IPS DF 6.9 (cell line): ENCODE measurements at regions not wholly inside any gene's neighbourhood (a gene's known extent, or its start where the extent isn't known, plus 50 kb on each side); places are given as distances from the start of the nearest gene placed in this dataset.

Experiments
- DNase-seq: peaks from one replicate; pipeline ENCODE4 v3.0.0-alpha.2; 2013; ENCODE audit warnings: low read depth, low spot score
- H3K27ac ChIP-seq: one replicate; pipeline ENCODE4 v1.5.1; 2013; ENCODE audit warnings: low read length, control low read depth
- H3K27me3 ChIP-seq: 2 replicates; pipeline ENCODE4 v1.6.1; 2013; ENCODE audit warnings: mild to moderate bottlenecking, low read length; ENCODE audit not compliant: control insufficient read depth, insufficient read depth
- H3K36me3 ChIP-seq: 2 replicates; pipeline ENCODE4 v1.6.1; 2013; ENCODE audit warnings: low read length; ENCODE audit not compliant: control insufficient read depth, insufficient read depth
- H3K4me1 ChIP-seq: 2 replicates; pipeline ENCODE4 v1.6.1; 2013; ENCODE audit warnings: low read length; ENCODE audit not compliant: control insufficient read depth, insufficient read depth
- H3K4me3 ChIP-seq: 2 replicates; pipeline ENCODE4 v1.5.1; 2013; ENCODE audit warnings: mild to moderate bottlenecking, low read length
- H3K9me3 ChIP-seq: 2 replicates; pipeline ENCODE4 v1.6.1; 2013; ENCODE audit warnings: low read length, inconsistent platforms; ENCODE audit not compliant: control insufficient read depth, insufficient read depth
- WGBS: extraction: QIAGEN DNeasy Blood & Tissue Kit; methylation state at CpG from one replicate; pipeline ENCODE4 v1.1.7; 2013; ENCODE audit warnings: mixed read lengths, missing lambda C conversion rate; ENCODE audit not compliant: insufficient read length, insufficient coverage; 5-methylcytosine and 5-hydroxymethylcytosine counted together

GRCh38 chr2:175476374-175476773 lies 294.9 kb upstream of the ATP5MC3 start:
- no peak for DNase-seq
- no peaks in the 10 kb centered on the region for H3K9me3 ChIP-seq
- no peaks in the 10 kb centered on the region for H3K27me3 ChIP-seq
- H3K4me3 ChIP-seq, result no peak overlapping the region
- WGBS, result no CpG with 5 or more reads among the region's 1 CpG
- H3K27ac ChIP-seq, result no peak overlapping the region
- no peaks in the 10 kb centered on the region for H3K36me3 ChIP-seq
- H3K4me1 ChIP-seq, result no peaks in the 10 kb centered on the region; the same call in 1 of the 2 replicates

GRCh38 chr2:175475130-175475529 lies 293.6 kb upstream of the ATP5MC3 start:
- Histone ChIP-seq H3K36me3 (no peaks in the 10 kb centered on the region), H3K4me1 (no peaks in the 10 kb centered on the region), H3K9me3 (no peaks in the 10 kb centered on the region), H3K4me3 (no peak overlapping the region), H3K27me3 (no peaks in the 10 kb centered on the region), H3K27ac (no peak overlapping the region)
- no peak for DNase-seq
- WGBS, result no CpG with 5 or more reads among the region's 6 CpGs

DNA sequence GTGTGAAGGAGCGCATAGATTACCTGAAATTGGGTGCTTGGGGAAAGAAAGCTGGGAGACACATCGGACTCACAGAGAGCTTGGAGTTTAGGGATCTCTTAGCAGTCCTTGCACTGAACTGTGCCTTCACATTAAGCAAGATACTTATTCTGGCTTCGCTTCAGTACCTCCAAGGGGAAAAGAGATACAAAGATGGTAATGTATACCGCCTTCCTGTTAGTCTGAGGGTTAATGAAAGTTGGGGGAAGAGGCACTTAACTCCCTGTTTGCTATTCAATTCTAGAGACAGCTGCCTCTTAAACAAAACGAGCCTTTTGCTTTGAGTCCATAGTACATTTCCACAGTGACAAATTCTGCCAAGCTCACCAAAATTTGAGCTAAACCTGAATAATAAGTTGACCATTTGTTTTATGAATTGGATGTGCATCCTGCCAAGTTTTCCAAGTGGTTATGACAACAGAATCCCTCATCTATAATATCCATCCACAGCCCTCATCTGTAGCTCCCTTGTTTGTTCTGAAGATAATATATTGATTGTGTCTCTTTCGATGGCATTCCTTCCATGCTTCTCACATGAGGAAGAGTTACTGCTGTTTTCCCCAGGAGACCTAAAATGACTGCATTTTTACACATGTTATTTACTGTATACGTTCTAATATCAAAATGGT lies 287.1 kb upstream of the ATP5MC3 start:
- DNase-seq, result no peak
- no CpG with 5 or more reads among the region's 7 CpGs for WGBS
- Histone ChIP-seq H3K4me1 (no peaks in the 10 kb centered on the region; the same call in 1 of the 2 replicates), H3K9me3 (no peaks in the 10 kb centered on the region), H3K27ac (no peak overlapping the region), H3K27me3 (no peaks in the 10 kb centered on the region), H3K4me3 (no peak overlapping the region), H3K36me3 (no peaks in the 10 kb centered on the region)

GRCh38 chr2:175465101-175465500 lies 283.6 kb upstream of the ATP5MC3 start:
- no peaks in the 10 kb centered on the region for H3K27me3 ChIP-seq
- H3K4me3 ChIP-seq, result no peak overlapping the region
- H3K27ac ChIP-seq, result no peak overlapping the region
- DNase-seq, result no peak
- no peaks in the 10 kb centered on the region for H3K36me3 ChIP-seq
- no peaks in the 10 kb centered on the region; the same call in 1 of the 2 replicates for H3K4me1 ChIP-seq
- no peaks in the 10 kb centered on the region for H3K9me3 ChIP-seq

- Histone ChIP-seq H3K4me1 (no peaks in the 10 kb centered on the region; the same call in 1 of the 2 replicates), H3K27ac (no peak overlapping the region), H3K36me3 (no peaks in the 10 kb centered on the region), H3K9me3 (no peaks in the 10 kb centered on the region), H3K27me3 (no peaks in the 10 kb centered on the region), H3K4me3 (no peak overlapping the region)
- WGBS, result no CpG with 5 or more reads among the region's 7 CpGs
- no peak for DNase-seq
Observed at GRCh38 chr2:175464311-175464670, 282.8 kb upstream of the ATP5MC3 start.

DNA sequence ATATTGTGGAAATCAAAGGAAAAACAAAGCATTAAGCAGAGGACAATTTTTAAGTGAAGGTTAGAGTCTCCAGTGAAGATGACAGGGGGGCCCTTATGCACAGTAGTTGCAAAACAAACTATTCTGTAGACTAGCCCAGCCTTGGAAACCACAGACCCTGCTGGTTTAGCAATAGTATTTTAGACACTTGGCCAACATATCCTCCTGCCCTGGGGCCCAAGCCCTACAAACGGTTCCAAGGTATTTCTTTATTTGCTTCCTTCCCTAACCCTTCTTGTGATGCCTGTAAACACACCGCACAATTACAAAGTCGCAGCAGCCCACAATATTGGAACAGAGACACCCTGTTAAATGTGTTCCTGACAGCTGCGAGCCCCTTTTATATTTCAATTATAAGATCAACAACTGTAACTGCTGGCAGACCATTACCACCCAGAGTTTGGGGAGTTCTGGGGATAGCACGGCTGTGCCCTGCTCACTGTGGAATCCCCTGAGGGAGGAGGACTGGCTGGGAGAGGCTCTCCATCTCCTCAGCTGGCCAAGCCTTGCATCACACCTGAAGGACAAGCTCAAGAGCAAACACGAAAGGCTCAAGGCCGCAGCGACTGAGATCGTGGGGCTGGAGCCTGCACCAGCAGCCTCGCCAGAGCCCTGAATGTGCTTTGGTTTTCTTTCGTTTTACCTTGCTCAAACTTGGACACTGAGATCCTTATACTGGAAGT lies 282.2 kb upstream of the ATP5MC3 start:
- no peaks in the 10 kb centered on the region for H3K36me3 ChIP-seq
- no peak overlapping the region for H3K27ac ChIP-seq
- H3K9me3 ChIP-seq, result no peaks in the 10 kb centered on the region
- no peaks in the 10 kb centered on the region for H3K27me3 ChIP-seq
- no peak overlapping the region for H3K4me3 ChIP-seq
- no peak for DNase-seq
- no peaks in the 10 kb centered on the region; the same call in 1 of the 2 replicates for H3K4me1 ChIP-seq
- WGBS, result no CpG with 5 or more reads among the region's 11 CpGs

DNA sequence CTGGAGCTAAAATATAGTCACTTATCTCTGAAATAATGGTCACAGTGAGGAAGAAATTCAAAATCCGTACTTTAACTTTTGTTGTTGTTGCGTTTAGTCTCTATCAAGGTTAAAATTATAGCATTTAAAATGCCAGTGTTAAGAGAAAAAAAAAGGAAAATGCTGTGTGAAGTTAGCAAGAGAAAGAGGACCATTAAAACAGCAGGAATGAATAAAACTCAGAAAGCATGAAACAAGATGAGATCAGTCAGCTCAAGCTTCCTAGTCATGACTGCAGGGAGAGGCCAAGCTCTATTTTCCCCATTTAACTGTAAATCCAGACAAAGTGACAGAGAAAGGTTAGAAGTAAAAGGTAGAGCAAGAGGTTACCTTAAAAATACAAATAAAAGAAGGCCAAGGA lies 281.7 kb upstream of the ATP5MC3 start:
- no peak for DNase-seq
- WGBS, result no CpG with 5 or more reads among the region's 2 CpGs
- Histone ChIP-seq H3K9me3 (no peaks in the 10 kb centered on the region), H3K27me3 (no peaks in the 10 kb centered on the region), H3K27ac (no peak overlapping the region), H3K4me1 (no peaks in the 10 kb centered on the region), H3K36me3 (no peaks in the 10 kb centered on the region), H3K4me3 (no peak overlapping the region)

GRCh38 chr2:175462246-175462645 lies 280.7 kb upstream of the ATP5MC3 start:
- no peak overlapping the region for H3K4me3 ChIP-seq
- H3K27me3 ChIP-seq, result no peaks in the 10 kb centered on the region
- no peaks in the 10 kb centered on the region for H3K9me3 ChIP-seq
- no peak overlapping the region for H3K27ac ChIP-seq
- no peaks in the 10 kb centered on the region for H3K36me3 ChIP-seq
- DNase-seq, result no peak
- no CpG with 5 or more reads among the region's 3 CpGs for WGBS
- H3K4me1 ChIP-seq, result no peaks in the 10 kb centered on the region

DNA sequence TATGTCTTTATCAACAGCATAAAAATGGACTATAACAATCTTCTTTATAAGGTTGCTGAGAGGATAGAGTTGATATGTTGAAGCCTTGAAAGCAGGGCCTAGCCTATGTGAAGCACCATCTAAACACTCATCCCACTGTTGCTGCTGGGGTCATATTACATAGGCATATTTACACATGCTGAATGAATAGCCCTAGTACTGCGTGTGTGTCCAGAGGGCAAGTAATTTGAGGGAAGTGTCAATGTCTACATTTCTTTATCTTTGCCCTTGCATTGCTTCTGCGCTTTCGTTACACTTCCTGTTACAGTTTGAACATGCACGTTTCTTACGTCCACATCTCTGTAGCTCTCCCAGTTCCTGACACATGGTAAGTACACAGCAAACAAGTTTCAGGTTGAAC lies 280.3 kb upstream of the ATP5MC3 start:
- Histone ChIP-seq H3K9me3 (no peaks in the 10 kb centered on the region), H3K4me3 (no peak overlapping the region), H3K27me3 (no peaks in the 10 kb centered on the region), H3K27ac (no peak overlapping the region), H3K36me3 (no peaks in the 10 kb centered on the region), H3K4me1 (no peaks in the 10 kb centered on the region)
- WGBS, result no CpG with 5 or more reads among the region's 5 CpGs
- no peak for DNase-seq

- H3K9me3 ChIP-seq, result no peaks in the 10 kb centered on the region
- DNase-seq, result no peak
- H3K36me3 ChIP-seq, result no peaks in the 10 kb centered on the region
- no peak overlapping the region for H3K27ac ChIP-seq
- H3K27me3 ChIP-seq, result no peaks in the 10 kb centered on the region
- H3K4me1 ChIP-seq, result 0 out of 2 replicates have a peak, but pooled peaks cover 1% of the 10 kb centered on the region
- H3K4me3 ChIP-seq, result no peak overlapping the region
- WGBS, result no CpG with 5 or more reads among the region's 7 CpGs
Observed at GRCh38 chr2:175457895-175458448, 276.5 kb upstream of the ATP5MC3 start.
